ENCODE measurements at regions not wholly inside any gene's neighbourhood (a gene's known extent, or its start where the extent isn't known, plus 50 kb on each side); places are given as distances from the start of the nearest gene placed in this dataset.
"Not testable (repeated sequence)": the region's sequence is repeated elsewhere in the genome, so short reads cannot be mapped to it uniquely, and the experiment has no call there.

- Mint-ChIP-seq H3K4me1 (ENCODE audit: low read depth) (peaks cover 5% of the 10 kb centered on the region), H3K27ac (no peak overlapping the region), H3K4me3 (ENCODE audit: low read depth) (no peak overlapping the region), H3K9me3 (peaks cover 4% of the 10 kb centered on the region), H3K36me3 (ENCODE audit: low read depth) (no peaks in the 10 kb centered on the region), H3K27me3 (ENCODE audit: low read depth) (no peaks in the 10 kb centered on the region)
- DNase-seq (ENCODE audit: low spot score) = no peak
- intact Hi-C loops (cut with micrococcal nuclease) = no loop called here
These were observed 173.4 kb downstream of the NDUFS4 start for GRCh38 chr5:53733853-53734252.

GRCh38 chr5:53738105-53738504, 177.7 kb downstream of the NDUFS4 start:
- no peak overlapping the region for H3K4me3 Mint-ChIP-seq (ENCODE audit: low read depth)
- intact Hi-C loops (cut with micrococcal nuclease) = no loop called here
- H3K27ac Mint-ChIP-seq = no peak overlapping the region
- peaks cover 4% of the 10 kb centered on the region for H3K9me3 Mint-ChIP-seq
- H3K4me1 Mint-ChIP-seq (ENCODE audit: low read depth) = no peaks in the 10 kb centered on the region
- DNase-seq (ENCODE audit: low spot score) = no peak
- no peaks in the 10 kb centered on the region for H3K36me3 Mint-ChIP-seq (ENCODE audit: low read depth)
- no peaks in the 10 kb centered on the region for H3K27me3 Mint-ChIP-seq (ENCODE audit: low read depth)

DNA sequence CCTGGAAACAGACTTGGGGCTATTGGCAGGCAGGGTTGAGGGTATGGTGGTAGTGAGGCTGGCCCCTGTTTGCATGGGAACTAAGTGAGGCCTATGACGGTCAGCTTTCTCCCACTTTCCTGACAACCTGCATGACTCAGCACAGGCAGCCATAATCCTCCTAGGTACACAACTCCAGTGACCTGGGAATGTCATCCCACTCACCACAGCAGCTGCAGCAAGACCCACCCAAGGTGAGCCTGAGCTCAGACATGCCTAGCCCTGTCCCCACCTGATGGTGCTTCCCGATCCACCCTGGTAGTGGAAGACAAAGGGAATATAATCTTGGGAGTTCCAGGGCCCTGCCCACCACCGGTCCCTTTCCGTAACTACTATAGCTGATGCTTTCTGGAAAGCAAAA, 178.7 kb downstream of the NDUFS4 start:
- H3K4me3 Mint-ChIP-seq (ENCODE audit: low read depth) = no peak overlapping the region
- no peak for DNase-seq (ENCODE audit: low spot score)
- peaks cover 4% of the 10 kb centered on the region for H3K9me3 Mint-ChIP-seq
- no peaks in the 10 kb centered on the region for H3K36me3 Mint-ChIP-seq (ENCODE audit: low read depth)
- H3K27me3 Mint-ChIP-seq (ENCODE audit: low read depth) = no peaks in the 10 kb centered on the region
- H3K4me1 Mint-ChIP-seq (ENCODE audit: low read depth) = no peaks in the 10 kb centered on the region
- intact Hi-C loops (cut with micrococcal nuclease) = no loop called here
- no peak overlapping the region for H3K27ac Mint-ChIP-seq

GRCh38 chr5:53749621-53750020, 189.2 kb downstream of the NDUFS4 start:
- Mint-ChIP-seq H3K4me3 (ENCODE audit: low read depth) (no peak overlapping the region), H3K27ac (no peak overlapping the region), H3K9me3 (peaks cover 33% of the 10 kb centered on the region), H3K27me3 (ENCODE audit: low read depth) (no peaks in the 10 kb centered on the region), H3K36me3 (ENCODE audit: low read depth) (no peaks in the 10 kb centered on the region), H3K4me1 (ENCODE audit: low read depth) (no peaks in the 10 kb centered on the region)
- intact Hi-C loops (cut with micrococcal nuclease) = no loop called here
- DNase-seq (ENCODE audit: low spot score) = no peak

- H3K27me3 Mint-ChIP-seq (ENCODE audit: low read depth); DNase-seq (ENCODE audit: low spot score); H3K36me3 Mint-ChIP-seq (ENCODE audit: low read depth); H3K4me3 Mint-ChIP-seq (ENCODE audit: low read depth); H3K27ac Mint-ChIP-seq; intact Hi-C loops (cut with micrococcal nuclease); H3K4me1 Mint-ChIP-seq (ENCODE audit: low read depth): not testable (repeated sequence)
- H3K9me3 Mint-ChIP-seq = peaks cover 33% of the 10 kb centered on the region
These were observed 191.8 kb downstream of the NDUFS4 start for GRCh38 chr5:53752282-53752681.

DNA sequence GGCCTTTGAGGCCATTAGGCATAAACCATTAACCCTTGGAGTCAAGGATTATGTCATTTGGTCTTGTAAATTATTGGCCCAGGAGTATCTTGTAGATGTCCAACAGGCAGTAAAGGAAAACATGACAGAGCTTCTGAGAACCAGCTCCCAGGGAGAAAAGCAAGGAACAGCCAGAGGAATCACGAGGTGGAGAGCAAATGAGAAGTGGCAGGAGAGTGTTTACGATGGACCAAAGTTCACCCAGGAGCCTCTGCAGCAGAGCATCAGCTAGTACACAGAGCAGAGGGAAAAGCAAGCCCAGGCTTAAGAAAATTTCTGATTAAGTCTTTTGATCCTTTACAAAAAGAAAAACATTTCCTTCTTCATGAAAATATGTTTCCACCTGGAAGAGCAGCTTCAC, 206.2 kb downstream of the NDUFS4 start:
- H3K27me3 Mint-ChIP-seq (ENCODE audit: low read depth) = no peaks in the 10 kb centered on the region

DNA sequence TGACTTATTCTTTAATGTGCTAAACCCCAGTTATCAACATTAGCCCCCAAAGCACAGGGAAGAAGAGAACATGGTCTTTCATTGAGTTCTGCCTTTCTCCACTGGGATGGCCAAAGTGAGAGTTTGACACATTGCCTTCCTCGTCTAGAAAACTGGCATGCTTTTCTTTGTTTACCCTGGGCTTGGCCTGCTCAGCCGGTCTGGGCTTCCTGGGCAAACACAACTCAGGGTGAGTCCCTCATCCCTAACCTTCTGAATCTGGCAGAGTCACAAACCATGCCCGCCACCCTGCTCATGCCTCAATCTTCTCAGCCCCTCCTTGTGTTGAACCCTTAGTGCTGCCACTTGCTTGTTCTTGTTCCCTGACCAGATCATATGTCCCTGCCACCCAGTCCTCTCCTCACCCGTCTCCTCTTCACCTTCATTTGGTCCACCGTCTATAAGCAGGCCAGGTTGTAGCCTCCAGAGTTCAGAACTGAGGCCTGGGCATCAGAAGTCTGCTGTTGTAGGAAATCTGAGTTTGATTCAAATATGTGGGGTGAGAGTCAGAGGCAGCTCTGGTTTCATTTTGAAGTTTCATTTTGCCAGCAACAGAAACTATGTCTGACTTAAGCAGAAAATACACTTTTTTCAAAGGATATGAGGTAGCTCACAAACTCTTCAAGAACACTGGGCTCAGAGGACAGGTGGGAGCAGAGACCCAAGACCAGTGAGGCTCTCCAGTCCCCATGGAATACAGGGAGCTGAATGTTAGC, 217.6 kb downstream of the NDUFS4 start:
- no peaks in the 10 kb centered on the region for H3K36me3 Mint-ChIP-seq (ENCODE audit: low read depth)
- H3K4me1 Mint-ChIP-seq (ENCODE audit: low read depth) = peaks cover 24% of the 10 kb centered on the region
- H3K27me3 Mint-ChIP-seq (ENCODE audit: low read depth) = no peaks in the 10 kb centered on the region
- intact Hi-C loops (cut with micrococcal nuclease) = loop anchor here (10.0 kb wide), 1 partner anchor 293 kb away; the partner anchor contains the start of gene FST
- no peak for DNase-seq (ENCODE audit: low spot score)
- no peak overlapping the region for H3K27ac Mint-ChIP-seq
- H3K4me3 Mint-ChIP-seq (ENCODE audit: low read depth) = no peak overlapping the region
- H3K9me3 Mint-ChIP-seq = no peaks in the 10 kb centered on the region

More for the DNA sequence above, 206.2 kb downstream of the NDUFS4 start:
- Mint-ChIP-seq H3K4me1 (ENCODE audit: low read depth) (no peaks in the 10 kb centered on the region), H3K36me3 (ENCODE audit: low read depth) (no peaks in the 10 kb centered on the region), H3K27ac (no peak overlapping the region), H3K4me3 (ENCODE audit: low read depth) (no peak overlapping the region), H3K9me3 (no peaks in the 10 kb centered on the region)
- intact Hi-C loops (cut with micrococcal nuclease) = no loop called here
- DNase-seq (ENCODE audit: low spot score) = no peak

DNA sequence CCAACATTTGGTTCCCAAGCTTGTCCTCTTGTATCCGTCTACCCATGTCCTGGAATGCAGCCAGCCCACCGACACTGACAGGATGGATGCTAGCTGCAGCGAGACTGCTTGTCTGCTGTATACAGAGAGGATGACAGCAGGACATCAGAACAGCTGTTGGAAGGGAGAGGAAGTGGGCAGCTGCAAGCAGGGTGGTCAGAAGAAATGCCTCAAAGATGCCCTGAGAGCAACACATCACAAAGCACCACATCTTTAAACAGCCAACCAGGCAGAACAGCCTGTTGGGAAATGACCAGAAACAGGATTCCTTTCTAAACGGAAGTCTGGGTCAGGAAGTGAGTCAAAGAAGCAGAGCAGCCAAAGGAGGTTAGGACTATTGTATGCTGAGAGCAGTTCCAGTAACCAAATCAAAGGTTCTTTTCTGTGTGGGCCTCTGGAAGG, 219.1 kb downstream of the NDUFS4 start:
- Mint-ChIP-seq H3K36me3 (ENCODE audit: low read depth) (no peaks in the 10 kb centered on the region), H3K4me3 (ENCODE audit: low read depth) (no peak overlapping the region), H3K4me1 (ENCODE audit: low read depth) (peaks cover 24% of the 10 kb centered on the region), H3K27ac (peak overlapping the region; percentile 19), H3K9me3 (no peaks in the 10 kb centered on the region), H3K27me3 (ENCODE audit: low read depth) (no peaks in the 10 kb centered on the region)
- intact Hi-C loops (cut with micrococcal nuclease) = loop anchor here (10.0 kb wide), 1 partner anchor 295 kb away; the partner anchor contains the start of gene FST
- no peak for DNase-seq (ENCODE audit: low spot score)

DNA sequence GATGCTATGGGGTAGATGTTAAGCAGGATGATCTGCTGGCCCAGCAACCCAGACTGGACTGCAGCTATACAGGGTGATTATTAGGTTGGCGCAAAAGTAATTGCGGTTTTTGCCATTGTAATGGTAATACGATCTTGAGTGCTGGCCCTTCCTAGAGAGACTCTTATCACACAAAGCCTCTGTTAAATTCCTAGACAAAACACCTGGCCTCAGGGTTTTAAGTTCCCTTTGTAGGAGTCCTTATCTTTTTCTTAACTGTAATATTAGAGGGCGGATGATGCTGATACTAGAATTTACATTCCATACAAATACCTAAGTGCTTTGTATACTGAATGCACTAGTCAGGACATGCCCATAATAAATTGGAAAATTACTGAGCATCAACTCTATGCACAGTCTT, 222.2 kb downstream of the NDUFS4 start:
- Mint-ChIP-seq H3K36me3 (ENCODE audit: low read depth) (no peaks in the 10 kb centered on the region), H3K27me3 (ENCODE audit: low read depth) (peaks cover 4% of the 10 kb centered on the region), H3K4me1 (ENCODE audit: low read depth) (peaks cover 27% of the 10 kb centered on the region), H3K27ac (no peak overlapping the region), H3K9me3 (no peaks in the 10 kb centered on the region), H3K4me3 (ENCODE audit: low read depth) (no peak overlapping the region)
- intact Hi-C loops (cut with micrococcal nuclease) = no loop called here
- DNase-seq (ENCODE audit: low spot score) = no peak

GRCh38 chr5:53783624-53784228, 223.3 kb downstream of the NDUFS4 start:
- intact Hi-C loops (cut with micrococcal nuclease) = no loop called here
- Mint-ChIP-seq H3K36me3 (ENCODE audit: low read depth) (no peaks in the 10 kb centered on the region), H3K4me1 (ENCODE audit: low read depth) (peaks cover 18% of the 10 kb centered on the region), H3K9me3 (peaks cover 8% of the 10 kb centered on the region), H3K27me3 (ENCODE audit: low read depth) (peaks cover 4% of the 10 kb centered on the region), H3K27ac (no peak overlapping the region), H3K4me3 (ENCODE audit: low read depth) (no peak overlapping the region)
- no peak for DNase-seq (ENCODE audit: low spot score)

GRCh38 chr5:53784596-53784995, 224.2 kb downstream of the NDUFS4 start:
- no peaks in the 10 kb centered on the region for H3K36me3 Mint-ChIP-seq (ENCODE audit: low read depth)
- H3K4me3 Mint-ChIP-seq (ENCODE audit: low read depth) = no peak overlapping the region
- H3K27ac Mint-ChIP-seq = no peak overlapping the region
- intact Hi-C loops (cut with micrococcal nuclease) = no loop called here
- H3K27me3 Mint-ChIP-seq (ENCODE audit: low read depth) = peaks cover 4% of the 10 kb centered on the region
- peaks cover 9% of the 10 kb centered on the region for H3K4me1 Mint-ChIP-seq (ENCODE audit: low read depth)
- DNase-seq (ENCODE audit: low spot score) = no peak
- peaks cover 8% of the 10 kb centered on the region for H3K9me3 Mint-ChIP-seq

GRCh38 chr5:53785924-53786323, 225.5 kb downstream of the NDUFS4 start:
- Mint-ChIP-seq H3K4me1 (ENCODE audit: low read depth) (peaks cover 3% of the 10 kb centered on the region), H3K27me3 (ENCODE audit: low read depth) (peaks cover 4% of the 10 kb centered on the region), H3K9me3 (peaks cover 8% of the 10 kb centered on the region), H3K4me3 (ENCODE audit: low read depth) (no peak overlapping the region), H3K36me3 (ENCODE audit: low read depth) (no peaks in the 10 kb centered on the region), H3K27ac (no peak overlapping the region)
- no peak for DNase-seq (ENCODE audit: low spot score)
- intact Hi-C loops (cut with micrococcal nuclease) = no loop called here

GRCh38 chr5:53790026-53790425, 229.6 kb downstream of the NDUFS4 start:
- no peak overlapping the region for H3K27ac Mint-ChIP-seq
- no peaks in the 10 kb centered on the region for H3K36me3 Mint-ChIP-seq (ENCODE audit: low read depth)
- intact Hi-C loops (cut with micrococcal nuclease) = no loop called here
- peaks cover 4% of the 10 kb centered on the region for H3K27me3 Mint-ChIP-seq (ENCODE audit: low read depth)
- no peak overlapping the region for H3K4me3 Mint-ChIP-seq (ENCODE audit: low read depth)
- H3K9me3 Mint-ChIP-seq = peaks cover 8% of the 10 kb centered on the region
- no peak for DNase-seq (ENCODE audit: low spot score)
- peaks cover 3% of the 10 kb centered on the region for H3K4me1 Mint-ChIP-seq (ENCODE audit: low read depth)
